ENCODE measurements at regions not wholly inside any gene's neighbourhood (a gene's known extent, or its start where the extent isn't known, plus 50 kb on each side); places are given as distances from the start of the nearest gene placed in this dataset.

DNA sequence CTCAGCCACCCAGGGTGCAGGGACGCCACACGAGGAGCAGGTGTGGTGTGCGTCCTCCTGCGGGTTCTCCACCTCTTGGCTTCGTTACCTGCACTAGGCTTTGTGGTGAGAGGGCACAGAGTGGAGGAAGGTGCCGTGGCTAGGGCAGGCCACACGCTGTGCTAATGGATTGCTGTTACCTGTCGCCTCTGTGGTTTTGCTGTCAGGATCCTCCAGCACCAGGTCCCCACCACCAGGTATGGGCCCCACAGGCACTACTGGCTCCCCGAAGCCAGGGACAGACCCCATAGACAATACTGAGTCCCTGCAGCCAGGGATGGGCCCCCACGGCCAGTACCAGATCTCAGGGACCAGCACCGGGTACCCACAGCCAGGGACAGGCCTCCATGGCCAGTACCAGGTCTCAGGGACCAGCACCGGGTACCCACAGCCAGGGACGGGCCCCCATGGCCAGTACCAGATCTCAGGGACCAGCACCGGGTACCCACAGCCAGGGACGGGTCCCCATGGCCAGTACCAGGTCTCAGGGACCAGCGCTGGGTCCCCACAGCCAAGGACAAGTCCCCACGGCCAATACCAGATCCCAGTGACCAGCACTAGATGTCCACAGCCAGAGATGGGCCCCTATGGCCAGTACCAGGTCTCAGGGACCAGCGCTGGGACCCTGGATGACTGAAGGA, 315.6 kb downstream of the SEC14L1 start:
- H3K4me1 ChIP-seq (ENCODE audit: control insufficient read depth, insufficient read depth, low read length) = peaks cover 92% of the 10 kb centered on the region
- WGBS (ENCODE audit: insufficient coverage) = 88% methylated on average over 15 of the region's 18 CpGs
- H3K4me3 ChIP-seq (ENCODE audit: low read length) = no peak overlapping the region

DNA sequence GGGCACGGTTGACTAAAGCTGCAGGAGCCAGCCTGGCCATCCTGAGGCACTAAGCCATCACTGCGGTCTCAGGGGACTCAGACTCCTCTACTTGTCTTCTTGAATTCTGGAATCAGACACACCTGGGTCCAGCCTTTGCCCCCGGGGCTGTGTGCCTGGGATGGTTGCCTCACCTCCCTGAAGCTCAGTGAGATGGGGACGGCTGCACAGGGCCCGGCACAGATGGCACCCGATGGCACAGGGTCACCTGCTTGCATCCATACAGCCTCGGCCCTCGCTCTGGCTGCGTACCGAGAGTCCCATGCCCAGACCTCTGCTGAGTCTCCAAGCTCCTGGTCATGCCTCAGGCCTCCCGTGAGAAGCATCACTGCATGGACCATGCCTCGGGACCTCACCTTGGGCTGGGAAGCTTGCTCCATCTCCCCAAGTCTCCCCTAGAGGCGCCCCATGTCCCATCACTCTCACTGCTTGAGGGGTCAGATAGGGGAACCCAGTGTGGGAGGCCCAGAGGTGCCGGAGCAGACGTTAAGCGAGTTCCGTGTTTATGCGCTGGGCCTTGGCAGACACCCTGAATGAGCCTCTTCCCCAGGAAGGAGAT, 316.3 kb downstream of the SEC14L1 start:
- Histone ChIP-seq H3K27me3 (ENCODE audit: control insufficient read depth, insufficient read depth, low read length) (no peaks in the 10 kb centered on the region), H3K36me3 (ENCODE audit: control insufficient read depth, insufficient read depth, low read length) (peaks cover 3% of the 10 kb centered on the region), H3K4me3 (ENCODE audit: low read length) (no peak overlapping the region), H3K4me1 (ENCODE audit: control insufficient read depth, insufficient read depth, low read length) (peaks cover 89% of the 10 kb centered on the region), H3K27ac (ENCODE audit: low read length) (no peak overlapping the region), H3K9me3 (replicated peaks; ENCODE audit: control insufficient read depth, low read depth, low read length) (no peaks in the 10 kb centered on the region)
- no peak for DNase-seq
- 75% methylated on average over 16 of the region's 18 CpGs for WGBS (ENCODE audit: insufficient coverage)

More for the DNA sequence above, 315.6 kb downstream of the SEC14L1 start:
- Histone ChIP-seq H3K27ac (ENCODE audit: low read length) (no peak overlapping the region), H3K27me3 (ENCODE audit: control insufficient read depth, insufficient read depth, low read length) (no peaks in the 10 kb centered on the region), H3K9me3 (replicated peaks; ENCODE audit: control insufficient read depth, low read depth, low read length) (no peaks in the 10 kb centered on the region), H3K36me3 (ENCODE audit: control insufficient read depth, insufficient read depth, low read length) (peaks cover 3% of the 10 kb centered on the region)
- DNase-seq = no peak

DNA sequence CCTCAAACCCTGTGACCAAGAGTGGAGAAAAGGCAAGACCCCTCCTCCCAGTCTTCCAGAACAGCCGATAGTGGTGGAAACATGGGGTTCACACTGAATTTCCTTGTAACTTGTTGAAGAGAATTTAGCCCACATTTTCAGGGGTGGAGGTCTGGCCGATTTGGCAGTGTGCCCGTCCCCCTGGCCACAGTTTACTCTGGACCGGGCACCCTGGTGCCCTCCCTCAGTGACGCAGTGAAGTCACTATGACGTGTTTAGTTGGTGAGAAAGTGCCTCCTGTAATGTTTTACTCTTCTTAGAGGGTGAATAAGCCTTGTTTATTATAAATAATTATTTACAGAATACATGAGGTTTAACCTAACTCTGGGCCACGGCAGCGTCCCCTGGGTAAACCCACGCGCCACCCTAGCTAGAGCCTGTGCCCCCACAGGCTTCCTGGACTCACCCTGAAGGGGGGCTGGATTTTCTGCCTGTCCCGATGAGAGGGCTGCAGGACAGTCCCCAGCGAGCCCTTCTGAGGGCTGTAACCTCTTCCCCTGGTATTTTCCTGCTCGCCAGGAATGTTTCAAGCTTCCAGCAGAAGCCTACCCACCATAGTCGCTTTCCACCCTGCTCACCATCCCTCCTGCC, 316.9 kb downstream of the SEC14L1 start:
- Histone ChIP-seq H3K36me3 (ENCODE audit: control insufficient read depth, insufficient read depth, low read length) (peaks cover 3% of the 10 kb centered on the region), H3K27me3 (ENCODE audit: control insufficient read depth, insufficient read depth, low read length) (no peaks in the 10 kb centered on the region), H3K27ac (ENCODE audit: low read length) (no peak overlapping the region), H3K4me3 (ENCODE audit: low read length) (no peak overlapping the region), H3K4me1 (ENCODE audit: control insufficient read depth, insufficient read depth, low read length) (peaks cover 85% of the 10 kb centered on the region), H3K9me3 (replicated peaks; ENCODE audit: control insufficient read depth, low read depth, low read length) (no peaks in the 10 kb centered on the region)
- no peak for DNase-seq
- 49% methylated on average over 6 of the region's 14 CpGs for WGBS (ENCODE audit: insufficient coverage)

DNA sequence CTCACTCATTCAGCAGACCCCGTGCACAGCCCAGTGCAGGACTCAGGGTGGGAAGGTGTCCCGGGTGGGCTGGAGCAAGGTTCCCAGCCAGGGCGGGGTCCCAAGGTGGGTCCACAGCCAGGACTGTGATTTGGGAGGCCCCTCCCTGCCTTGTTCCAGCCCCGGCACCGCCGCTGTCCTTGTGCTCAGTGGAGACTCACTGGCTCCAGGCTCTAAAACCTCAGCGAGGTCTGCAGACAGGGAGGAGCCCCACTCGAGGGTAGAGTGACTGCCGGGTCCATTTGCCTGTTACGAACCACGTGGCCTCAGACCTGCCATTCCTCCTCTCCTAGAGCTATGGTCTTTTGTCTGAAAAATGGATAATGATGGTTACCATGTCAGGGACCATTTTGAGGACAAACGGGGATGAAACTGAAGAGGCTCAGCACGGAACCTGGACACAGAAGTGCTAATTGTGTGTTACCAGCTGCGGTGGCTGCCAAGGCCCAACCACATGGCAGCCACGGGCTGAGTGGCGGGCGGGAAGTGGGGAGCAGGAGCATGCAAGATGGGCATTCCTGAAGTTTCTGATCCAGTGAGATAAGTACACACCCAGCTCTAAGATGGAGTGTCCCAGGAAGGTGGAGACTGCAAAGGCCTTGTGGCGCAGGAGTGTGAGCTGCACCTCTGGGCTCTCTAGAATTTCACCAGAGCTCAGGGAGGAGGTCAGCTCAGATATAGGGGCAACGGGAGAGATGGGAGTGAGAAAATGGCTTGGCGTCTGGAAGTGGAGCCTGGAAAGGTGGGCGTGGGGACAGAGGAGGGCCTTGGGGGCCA, 317.6 kb downstream of the SEC14L1 start:
- Histone ChIP-seq H3K9me3 (replicated peaks; ENCODE audit: control insufficient read depth, low read depth, low read length) (no peaks in the 10 kb centered on the region), H3K36me3 (ENCODE audit: control insufficient read depth, insufficient read depth, low read length) (no peaks in the 10 kb centered on the region), H3K27me3 (ENCODE audit: control insufficient read depth, insufficient read depth, low read length) (no peaks in the 10 kb centered on the region), H3K4me3 (ENCODE audit: low read length) (no peak overlapping the region), H3K27ac (ENCODE audit: low read length) (no peak overlapping the region), H3K4me1 (ENCODE audit: control insufficient read depth, insufficient read depth, low read length) (peaks cover 77% of the 10 kb centered on the region)
- whole genome bisulfite sequencing (ENCODE audit: insufficient coverage) = 54% methylated on average over 17 of the region's 21 CpGs
- DNase-seq = no peak

DNA sequence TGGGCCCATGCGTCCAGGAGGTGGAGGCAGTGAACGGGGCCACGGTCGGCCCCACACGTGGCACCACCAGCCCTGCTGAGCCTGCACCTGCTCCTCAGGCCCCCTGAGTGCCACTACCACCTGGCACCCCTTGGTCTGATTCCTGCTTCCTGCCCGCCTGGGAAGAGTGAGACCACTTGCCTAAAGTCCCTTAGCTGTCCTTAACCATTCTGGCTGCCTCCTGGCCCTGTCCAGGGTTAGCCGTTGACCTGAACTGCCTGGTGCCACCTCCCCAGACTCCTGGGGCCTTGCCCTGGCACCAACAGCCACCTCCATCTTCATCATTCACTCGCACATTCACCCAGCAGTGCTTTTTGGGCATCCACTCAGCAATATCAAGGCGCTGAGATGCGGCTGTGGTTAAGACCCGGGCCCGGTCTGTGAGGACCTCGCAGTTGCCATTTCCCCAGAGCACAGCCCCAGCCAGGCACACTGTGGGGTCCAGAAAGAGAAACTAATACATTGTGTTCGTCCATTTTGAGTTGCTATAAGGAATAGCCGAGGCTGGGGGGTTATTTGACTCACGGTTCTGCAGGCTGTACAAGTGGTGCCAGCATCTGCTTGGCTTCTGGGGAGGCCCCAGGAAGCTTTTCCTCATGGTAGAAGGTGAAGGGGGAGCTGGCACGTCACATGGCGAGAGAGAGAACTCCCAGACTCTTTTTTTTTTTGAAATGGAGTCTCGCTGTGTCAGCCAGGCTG, 318.4 kb downstream of the SEC14L1 start:
- peaks cover 70% of the 10 kb centered on the region for H3K4me1 ChIP-seq (ENCODE audit: control insufficient read depth, insufficient read depth, low read length)
- H3K9me3 ChIP-seq (replicated peaks; ENCODE audit: control insufficient read depth, low read depth, low read length) = no peaks in the 10 kb centered on the region
- H3K27ac ChIP-seq (ENCODE audit: low read length) = no peak overlapping the region
- no peaks in the 10 kb centered on the region for H3K27me3 ChIP-seq (ENCODE audit: control insufficient read depth, insufficient read depth, low read length)
- WGBS (ENCODE audit: insufficient coverage) = 72% methylated on average over 12 of the region's 19 CpGs
- H3K36me3 ChIP-seq (ENCODE audit: control insufficient read depth, insufficient read depth, low read length) = no peaks in the 10 kb centered on the region
- no peak for DNase-seq
- no peak overlapping the region for H3K4me3 ChIP-seq (ENCODE audit: low read length)

DNA sequence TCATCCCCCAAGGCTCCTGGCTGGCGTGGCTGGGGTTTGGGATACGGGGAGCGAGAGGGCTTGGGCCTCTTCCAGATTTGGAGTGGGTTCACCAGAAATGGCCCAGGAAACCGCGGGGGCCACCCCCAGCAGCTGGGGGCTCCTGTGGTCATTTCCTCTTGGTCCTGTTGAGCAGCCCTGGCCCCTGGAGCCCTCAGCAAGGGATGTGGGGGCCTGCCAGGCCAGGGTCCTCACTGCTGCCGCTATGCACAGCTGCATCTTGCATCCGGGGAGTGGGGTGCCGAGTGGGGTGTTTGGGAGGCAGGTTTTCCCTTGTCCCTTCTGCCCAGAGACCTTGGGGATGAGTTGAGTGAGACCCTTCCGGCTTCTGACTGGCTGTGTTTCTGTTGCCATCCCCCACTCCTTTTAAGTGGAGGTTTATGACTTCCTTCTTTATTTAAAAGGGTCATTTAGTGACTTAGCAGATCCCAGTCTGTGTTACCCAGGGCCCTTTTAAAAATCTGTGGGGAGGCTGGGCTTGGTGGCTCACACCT, 319.8 kb downstream of the SEC14L1 start:
- WGBS (ENCODE audit: insufficient coverage) = 27% methylated on average over 5 of the region's 9 CpGs

DNA sequence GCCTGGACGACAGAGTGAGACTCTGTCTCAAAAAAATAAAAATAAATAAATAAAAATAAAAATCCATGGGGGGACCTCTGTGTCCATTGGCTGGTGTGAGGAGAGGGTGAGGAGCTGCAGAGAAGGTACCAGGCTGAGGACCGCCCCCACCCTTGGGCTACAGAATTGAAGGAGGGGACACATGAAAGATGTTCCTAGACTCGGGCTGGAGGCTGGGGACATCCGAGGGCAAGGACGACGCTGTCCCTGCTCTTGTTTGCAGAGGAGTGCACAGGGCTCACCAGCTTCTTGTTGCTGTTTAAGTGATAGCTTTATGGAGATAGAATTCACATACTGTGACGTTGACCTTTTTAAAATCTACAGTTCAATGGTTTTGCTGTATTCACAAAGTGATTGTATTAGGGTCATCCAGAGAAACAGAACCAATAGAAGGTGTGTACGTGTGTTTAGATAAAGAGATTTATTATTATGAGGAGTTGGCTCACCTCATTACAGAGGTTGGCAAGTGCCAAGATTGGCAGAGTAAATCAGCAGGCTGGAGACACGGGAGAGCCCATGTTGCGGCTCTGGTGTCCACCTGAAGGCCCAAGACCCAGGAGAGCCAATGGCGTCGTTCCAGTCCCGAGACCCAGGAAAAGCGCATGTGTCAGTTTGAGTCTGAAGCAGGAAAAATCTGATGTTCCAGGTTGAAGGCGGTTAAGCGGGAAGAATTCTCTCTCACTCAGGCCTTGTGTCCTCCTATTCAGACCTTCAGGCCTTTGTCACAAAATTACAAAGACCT, 320.7 kb downstream of the SEC14L1 start:
- no peaks in the 10 kb centered on the region for H3K27me3 ChIP-seq (ENCODE audit: control insufficient read depth, insufficient read depth, low read length)
- H3K27ac ChIP-seq (ENCODE audit: low read length) = peak overlapping the region; percentile 47
- no peaks in the 10 kb centered on the region for H3K36me3 ChIP-seq (ENCODE audit: control insufficient read depth, insufficient read depth, low read length)
- peaks cover 66% of the 10 kb centered on the region for H3K4me1 ChIP-seq (ENCODE audit: control insufficient read depth, insufficient read depth, low read length)
- WGBS (ENCODE audit: insufficient coverage) = 83% methylated on average over 5 of the region's 16 CpGs
- no peaks in the 10 kb centered on the region for H3K9me3 ChIP-seq (replicated peaks; ENCODE audit: control insufficient read depth, low read depth, low read length)
- DNase-seq = no peak
- no peak overlapping the region for H3K4me3 ChIP-seq (ENCODE audit: low read length)

More for the DNA sequence above, 319.8 kb downstream of the SEC14L1 start:
- Histone ChIP-seq H3K36me3 (ENCODE audit: control insufficient read depth, insufficient read depth, low read length) (no peaks in the 10 kb centered on the region), H3K27ac (ENCODE audit: low read length) (peak overlapping the region; percentile 31), H3K4me1 (ENCODE audit: control insufficient read depth, insufficient read depth, low read length) (peaks cover 63% of the 10 kb centered on the region), H3K27me3 (ENCODE audit: control insufficient read depth, insufficient read depth, low read length) (no peaks in the 10 kb centered on the region), H3K4me3 (ENCODE audit: low read length) (no peak overlapping the region), H3K9me3 (replicated peaks; ENCODE audit: control insufficient read depth, low read depth, low read length) (no peaks in the 10 kb centered on the region)
- no peak for DNase-seq

DNA sequence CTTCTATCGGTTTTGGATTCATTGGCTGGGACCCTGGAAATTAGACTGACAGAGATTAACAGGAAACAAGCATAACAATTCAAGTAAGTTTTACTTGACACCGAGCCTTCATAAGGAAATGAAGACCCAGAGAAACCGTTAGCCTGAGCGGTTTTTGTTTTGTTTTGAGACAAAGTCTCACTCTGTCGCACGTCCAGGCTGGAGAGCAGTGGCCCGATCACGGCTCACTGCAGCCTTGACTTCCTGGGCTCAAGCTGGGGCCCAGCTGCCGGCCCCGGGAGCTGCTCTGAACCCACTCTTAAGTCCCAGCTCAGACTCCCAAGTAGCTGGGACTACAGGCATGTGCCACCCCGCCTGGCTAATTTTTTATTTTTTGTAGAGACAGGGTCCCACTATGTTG, 321.3 kb downstream of the SEC14L1 start:
- DNase-seq = no peak
- H3K27ac ChIP-seq (ENCODE audit: low read length) = peak overlapping the region; percentile 47
- H3K4me1 ChIP-seq (ENCODE audit: control insufficient read depth, insufficient read depth, low read length) = peaks cover 68% of the 10 kb centered on the region
- no peaks in the 10 kb centered on the region for H3K9me3 ChIP-seq (replicated peaks; ENCODE audit: control insufficient read depth, low read depth, low read length)
- H3K27me3 ChIP-seq (ENCODE audit: control insufficient read depth, insufficient read depth, low read length) = no peaks in the 10 kb centered on the region
- no peaks in the 10 kb centered on the region for H3K36me3 ChIP-seq (ENCODE audit: control insufficient read depth, insufficient read depth, low read length)
- WGBS (ENCODE audit: insufficient coverage) = 48% methylated on average over 10 of the region's 11 CpGs
- no peak overlapping the region for H3K4me3 ChIP-seq (ENCODE audit: low read length)

All from muscle of leg (tissue), 3 donors.